Head of caudate nucleus (tissue), 42 donors: ENCODE measurements at regions not wholly inside any gene's neighbourhood (a gene's known extent, or its start where the extent isn't known, plus 50 kb on each side); places are given as distances from the start of the nearest gene placed in this dataset.
A peak's percentile ranks its signal among the peaks of the same experiment; 100 is the strongest.
"Not testable (repeated sequence)": the region's sequence is repeated elsewhere in the genome, so short reads cannot be mapped to it uniquely, and the experiment has no call there.

ENCODE experiments used
- DNase-seq, 42 donors: peaks; one replicate each; pipeline versions ENCODE4 v3.0.0 to v3.0.0-alpha.2; 2020 to 2021; ENCODE audit warnings: mixed read lengths in 7 of 42
- intact Hi-C: fragments of 100-400 bp; cut with DNase I; formaldehyde crosslinking; loops from one replicate; pipeline ENCODE4 v1.15.0; 2022

DNA sequence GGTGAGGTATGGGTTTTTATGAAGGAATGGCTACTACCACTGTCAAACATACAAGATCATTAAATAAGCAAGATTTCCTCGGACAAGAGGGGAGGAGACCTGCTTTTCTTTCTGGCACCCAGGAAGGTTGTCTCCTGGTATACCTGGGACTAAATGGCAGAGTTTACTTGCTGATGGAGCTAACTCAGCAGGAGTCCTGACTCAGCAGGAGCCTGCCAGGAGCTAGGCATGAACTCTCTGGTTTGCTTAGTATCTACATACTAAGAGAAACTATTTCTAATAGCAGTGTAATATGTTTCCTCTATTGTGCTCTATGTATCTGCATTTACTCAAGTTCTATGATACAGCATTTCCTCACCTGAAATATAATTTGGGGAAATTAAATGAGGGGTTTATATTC, 404.2 kb downstream of the RSL24D1 start:
- intact Hi-C loops: no loop called here
- DNase-seq: no peak

DNA sequence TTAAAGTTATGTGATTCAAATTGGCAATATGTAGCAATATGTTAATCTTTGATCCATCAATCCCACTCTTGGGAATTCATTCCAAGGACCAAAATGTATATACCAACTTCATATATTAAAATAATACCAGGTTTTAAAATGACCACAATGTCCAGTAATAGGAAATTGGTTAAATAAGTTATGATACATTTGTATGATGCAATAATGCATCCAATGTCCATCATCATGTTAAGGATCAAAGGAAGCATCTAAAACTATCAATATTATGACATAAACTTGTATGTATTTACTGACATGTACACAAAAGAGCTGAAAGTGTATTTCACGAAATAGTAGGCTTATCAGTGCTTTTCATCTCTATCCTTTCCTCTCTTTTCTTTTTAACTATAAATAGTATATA, 406.0 kb downstream of the RSL24D1 start:
- DNase-seq: no peak
- intact Hi-C loops: no loop called here

- intact Hi-C loops: no loop called here
- peak in 8 of 42 donors; percentile 1 to 37 (median 8) for DNase-seq
These were observed 407.4 kb downstream of the RSL24D1 start for GRCh38 chr15:54789376-54789775.

DNA sequence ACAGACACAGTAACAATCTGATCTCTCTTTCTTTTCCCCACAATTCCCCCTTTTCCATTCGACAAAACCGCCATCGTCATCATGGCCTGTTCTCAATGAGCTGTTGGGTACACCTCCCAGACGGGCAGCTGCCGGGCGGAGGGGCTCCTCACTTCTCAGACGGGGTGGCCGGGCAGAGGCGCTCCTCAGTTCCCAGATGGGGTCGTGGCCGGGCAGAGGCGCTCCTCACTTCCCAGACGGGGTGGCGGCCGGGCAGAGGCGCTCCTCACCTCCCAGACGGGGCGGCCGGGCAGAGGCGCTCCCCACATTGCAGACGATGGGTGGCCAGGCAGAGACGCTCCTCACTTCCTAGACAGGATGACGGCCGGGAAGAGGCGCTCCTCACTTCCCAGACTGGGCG, 415.5 kb downstream of the RSL24D1 start:
- intact Hi-C loops, DNase-seq: not testable (repeated sequence)

DNA sequence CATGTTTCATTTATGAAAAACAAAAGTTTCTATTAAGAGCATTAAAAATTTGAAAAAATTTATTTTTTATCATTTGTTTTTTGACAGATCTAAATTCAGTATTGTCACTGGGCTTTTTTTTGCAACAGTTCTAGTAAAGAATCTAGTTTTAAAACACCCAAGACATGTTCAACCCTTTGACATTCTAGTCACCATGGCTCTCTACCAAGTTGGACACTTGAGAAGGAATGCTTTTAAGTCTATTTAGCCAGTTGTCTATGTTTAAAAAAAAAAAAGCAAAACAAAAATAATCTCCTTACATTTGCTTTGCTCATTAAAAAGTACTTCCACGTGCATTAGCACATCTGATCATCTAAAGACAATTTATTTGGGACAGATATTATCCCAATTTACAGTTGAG, 417.5 kb downstream of the RSL24D1 start:
- intact Hi-C loops: no loop called here
- no peak for DNase-seq

DNA sequence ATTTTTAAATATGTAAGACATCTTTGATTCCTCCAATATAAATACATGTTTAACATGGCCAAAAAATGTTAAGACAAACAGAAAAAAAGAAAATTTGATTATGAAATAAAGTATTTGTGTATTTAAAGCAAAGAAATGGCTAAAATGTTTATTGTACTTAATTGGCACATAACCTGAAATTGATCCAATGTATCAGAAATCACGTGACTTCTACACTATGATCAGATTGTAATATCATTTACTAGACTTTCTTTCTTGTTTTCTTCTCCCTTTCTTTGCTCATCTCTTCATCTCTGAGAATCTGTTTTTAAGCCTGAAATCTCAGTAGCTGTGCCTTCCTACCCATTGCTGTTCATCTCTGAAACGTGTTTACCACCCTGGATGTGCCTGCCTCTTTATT, 420.3 kb downstream of the RSL24D1 start:
- intact Hi-C loops: no loop called here

DNA sequence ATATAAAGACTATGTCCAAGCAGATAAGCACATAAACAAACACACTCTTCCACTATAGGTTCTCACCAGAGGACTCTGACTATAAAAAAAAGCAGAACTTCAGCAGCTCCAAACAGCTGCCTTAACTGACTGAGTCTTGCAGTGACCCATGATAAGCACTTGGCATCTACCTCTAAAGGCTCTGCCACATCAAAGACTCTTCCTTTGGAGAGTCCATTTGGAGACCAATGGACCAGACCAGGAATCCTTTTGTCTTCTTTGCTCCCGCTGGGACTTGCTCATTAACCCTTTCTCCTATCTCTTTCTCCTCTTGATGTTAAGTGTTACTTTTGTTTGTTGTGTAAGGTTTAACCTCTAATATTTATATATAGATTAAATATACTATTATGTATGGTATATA, 424.1 kb downstream of the RSL24D1 start:
- intact Hi-C loops: no loop called here
- DNase-seq: no peak

More for the DNA sequence above, 420.3 kb downstream of the RSL24D1 start:
- DNase-seq: no peak

GRCh38 chr15:54749461-54749860, 447.3 kb downstream of the RSL24D1 start:
- DNase-seq, intact Hi-C loops: not testable (repeated sequence)

GRCh38 chr15:54722342-54722986, 474.3 kb downstream of the RSL24D1 start:
- intact Hi-C loops: no loop called here
- DNase-seq: no peak

DNA sequence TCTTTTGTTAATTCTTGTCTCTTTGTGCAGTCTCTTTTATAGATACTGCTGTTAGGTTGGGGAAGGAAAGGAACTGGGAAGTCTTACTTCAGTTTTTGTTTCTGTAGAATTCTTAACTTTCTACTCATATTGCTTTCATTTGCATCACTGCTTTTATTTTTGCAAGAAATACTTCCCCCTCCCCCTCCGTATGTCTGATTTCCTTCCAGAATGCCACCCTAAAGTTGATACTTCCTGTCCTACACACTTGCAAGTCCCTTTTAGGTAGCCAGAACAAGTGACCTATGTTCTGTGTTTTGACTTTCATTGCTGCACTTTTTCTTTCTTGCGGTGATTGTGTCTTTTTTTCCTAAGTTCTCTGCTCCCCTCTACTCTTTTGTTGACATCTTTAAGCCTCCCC, 477.4 kb downstream of the RSL24D1 start:
- DNase-seq: no peak
- intact Hi-C loops: no loop called here

GRCh38 chr15:54707805-54708752, 488.7 kb downstream of the RSL24D1 start:
- intact Hi-C loops: no loop called here
- DNase-seq: no peak

GRCh38 chr15:54687628-54688027, 509.1 kb downstream of the RSL24D1 start:
- intact Hi-C loops: no loop called here
- no peak for DNase-seq
